KBM-7 (cell line): ENCODE measurements at regions not wholly inside any gene's neighbourhood (a gene's known extent, or its start where the extent isn't known, plus 50 kb on each side); places are given as distances from the start of the nearest gene placed in this dataset.

Experiments
- DNase-seq: peaks from one replicate; pipeline ENCODE4 v3.0.0-alpha.2; 2015
- in situ Hi-C: fragments of 300-500 bp; cut with MboI; formaldehyde crosslinking; loops from 2 replicates; pipeline ENCODE4 v1.14.3; 2020; ENCODE audit warnings: low sequenced_read_pairs, low pct_unique_long_range_greater_than_20kb, mixed read lengths

- DNase-seq, result no peak
- in situ Hi-C loops, result no loop called here
Measured at GRCh38 chr14:48842785-48843184, 743.4 kb downstream of the RPS29 start.

GRCh38 chr14:48826058-48826457 lies 760.1 kb downstream of the RPS29 start:
- in situ Hi-C loops, result no loop called here
- DNase-seq, result no peak

- in situ Hi-C loops, result no loop called here
- no peak for DNase-seq
Measured at GRCh38 chr14:48814562-48814961, 771.6 kb downstream of the RPS29 start.

GRCh38 chr14:48805315-48805714 lies 780.9 kb downstream of the RPS29 start:
- DNase-seq, result no peak

GRCh38 chr14:48792376-48793024 lies 793.7 kb downstream of the RPS29 start:
- in situ Hi-C loops, result no loop called here
- DNase-seq, result no peak

More at GRCh38 chr14:48805315-48805714, 780.9 kb downstream of the RPS29 start:
- in situ Hi-C loops, result no loop called here

GRCh38 chr14:48788771-48789170 lies 797.4 kb downstream of the RPS29 start:
- DNase-seq, result no peak
- in situ Hi-C loops, result no loop called here

GRCh38 chr14:48786498-48786897 lies 799.7 kb downstream of the RPS29 start:
- DNase-seq, result no peak
- in situ Hi-C loops, result no loop called here

GRCh38 chr14:48771717-48772116 lies 814.5 kb downstream of the RPS29 start:
- in situ Hi-C loops, result no loop called here
- DNase-seq, result no peak

- in situ Hi-C loops, result no loop called here
- no peak for DNase-seq
Measured at GRCh38 chr14:48751293-48751692, 834.9 kb downstream of the RPS29 start.

- in situ Hi-C loops, result no loop called here
- DNase-seq, result no peak
Measured at GRCh38 chr14:48748151-48748675, 838.0 kb downstream of the RPS29 start.

- no peak for DNase-seq
- in situ Hi-C loops, result no loop called here
Measured at GRCh38 chr14:48747561-48748089, 838.6 kb downstream of the RPS29 start.

- no peak for DNase-seq
- in situ Hi-C loops, result no loop called here
Measured at GRCh38 chr14:48744202-48744601, 842.0 kb downstream of the RPS29 start.

- in situ Hi-C loops, result no loop called here
- no peak for DNase-seq
Measured at GRCh38 chr14:48738186-48738925, 847.8 kb downstream of the RPS29 start.

- DNase-seq, result no peak
Measured at GRCh38 chr14:48735607-48736006, 850.6 kb downstream of the RPS29 start.

GRCh38 chr14:48731260-48731659 lies 854.9 kb downstream of the RPS29 start:
- in situ Hi-C loops, result no loop called here
- no peak for DNase-seq

More at GRCh38 chr14:48735607-48736006, 850.6 kb downstream of the RPS29 start:
- in situ Hi-C loops, result no loop called here

GRCh38 chr14:48726080-48726642 lies 860.0 kb downstream of the RPS29 start:
- in situ Hi-C loops, result no loop called here
- no peak for DNase-seq

- no peak for DNase-seq
- in situ Hi-C loops, result no loop called here
Measured at GRCh38 chr14:48725051-48725734, 861.0 kb downstream of the RPS29 start.

- in situ Hi-C loops, result no loop called here
Measured at GRCh38 chr14:48723841-48724495, 862.2 kb downstream of the RPS29 start.

GRCh38 chr14:48714366-48714765 lies 871.8 kb downstream of the RPS29 start:
- in situ Hi-C loops, result no loop called here
- no peak for DNase-seq

More at GRCh38 chr14:48723841-48724495, 862.2 kb downstream of the RPS29 start:
- DNase-seq, result no peak
